ENCODE measurements at regions not wholly inside any gene's neighbourhood (a gene's known extent, or its start where the extent isn't known, plus 50 kb on each side); places are given as distances from the start of the nearest gene placed in this dataset.

DNA sequence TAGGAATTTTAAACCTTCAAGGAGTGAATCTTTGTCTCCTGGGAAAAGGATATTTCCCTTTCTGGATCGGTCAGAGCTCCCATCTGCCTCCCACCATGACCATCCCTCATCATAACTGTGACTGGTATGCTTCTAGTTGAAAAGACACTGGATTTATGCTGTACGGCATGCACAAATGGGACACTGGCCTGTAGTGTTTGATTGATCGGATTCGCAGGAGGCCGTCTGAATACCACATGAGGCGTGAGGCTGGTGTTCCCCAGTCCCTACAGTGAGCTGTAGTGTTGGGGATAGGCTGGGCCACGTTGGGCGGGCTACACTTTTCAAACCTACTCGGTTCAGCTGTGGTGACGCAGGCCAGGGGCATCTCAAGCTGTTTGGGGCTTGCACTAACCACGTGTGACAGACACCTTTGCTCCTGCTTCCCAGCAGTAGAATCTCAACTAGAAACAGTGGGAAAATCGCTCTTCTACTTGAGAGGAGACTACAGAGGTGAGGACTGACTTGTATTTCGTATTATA lies 101.8 kb downstream of the MID1IP1 start:
- Histone ChIP-seq H3K4me2 (ENCODE audit: unreplicated experiment) (no peak overlapping the region), H3K27me3 (replicated peaks; ENCODE audit: insufficient read depth) (no peaks in the 10 kb centered on the region), H3K4me3 (no peak overlapping the region), H3K9me2 (ENCODE audit: insufficient read depth) (no peaks in the 10 kb centered on the region), H3K36me3 (ENCODE audit: low read depth) (no peaks in the 10 kb centered on the region), H3K9ac (no peak overlapping the region), H3K4me1 (ENCODE audit: insufficient read depth) (no peaks in the 10 kb centered on the region), H3K9me3 (ENCODE audit: low read depth) (no peaks in the 10 kb centered on the region), H2AFZ (no peak overlapping the region), H3K27ac (no peak overlapping the region), H3F3A (ENCODE audit: insufficient read depth) (no peaks in the 10 kb centered on the region), H4K20me1 (ENCODE audit: insufficient read depth) (no peaks in the 10 kb centered on the region), H3K79me2 (ENCODE audit: insufficient read depth) (no peaks in the 10 kb centered on the region)
- no peak for DNase-seq
- no peak for TF ChIP-seq EZH2phosphoT487 (IDR thresholded peaks at IDR 0.05; ENCODE audit: insufficient read depth, low read depth)
- TF ChIP-seq EZH2 (IDR thresholded peaks at IDR 0.05; ENCODE audit: insufficient read depth, poor library complexity, severe bottlenecking) = no peak
- in situ Hi-C loops (cut with MboI) = no loop called here
- WGBS, 2 experiments (ENCODE audit: low coverage in 1 of 2, low lambda C conversion rate in 2 of 2, missing lambda C conversion rate in 2 of 2) = 81 to 83% methylated on average over 9 to 13 of the region's 13 CpGs

DNA sequence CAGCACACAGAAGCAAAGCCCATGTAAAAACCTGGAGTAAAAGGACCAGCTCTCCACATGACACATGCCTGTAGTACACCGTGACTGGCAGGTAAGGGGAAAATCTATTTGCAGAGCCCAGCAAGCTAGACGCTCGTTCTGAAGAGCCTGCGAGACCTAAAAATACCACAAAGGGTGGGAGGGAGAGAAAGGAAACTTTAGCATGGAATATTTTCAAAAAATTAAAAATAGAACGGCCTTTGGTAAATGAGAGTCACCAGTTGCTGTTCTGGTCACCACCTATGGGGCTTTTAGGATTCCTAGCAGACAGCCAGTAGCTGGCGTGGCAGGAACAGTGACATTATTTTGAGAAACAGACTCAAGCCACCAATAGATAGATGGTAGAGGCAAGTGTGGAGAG lies 115.5 kb downstream of the MID1IP1 start:
- Histone ChIP-seq H3K27ac (no peak overlapping the region), H3K79me2 (ENCODE audit: insufficient read depth) (no peaks in the 10 kb centered on the region), H3K4me3 (no peak overlapping the region), H3K36me3 (ENCODE audit: low read depth) (no peaks in the 10 kb centered on the region), H2AFZ (no peak overlapping the region), H3K9ac (no peak overlapping the region), H4K20me1 (ENCODE audit: insufficient read depth) (no peaks in the 10 kb centered on the region), H3K4me2 (ENCODE audit: unreplicated experiment) (no peak overlapping the region), H3K9me2 (ENCODE audit: insufficient read depth) (no peaks in the 10 kb centered on the region), H3F3A (ENCODE audit: insufficient read depth) (no peaks in the 10 kb centered on the region), H3K27me3 (replicated peaks; ENCODE audit: insufficient read depth) (no peaks in the 10 kb centered on the region), H3K4me1 (ENCODE audit: insufficient read depth) (no peaks in the 10 kb centered on the region), H3K9me3 (ENCODE audit: low read depth) (no peaks in the 10 kb centered on the region)
- in situ Hi-C loops (cut with MboI) = no loop called here
- 81 to 90% methylated on average over 6 of the region's 6 CpGs for WGBS, 2 experiments (ENCODE audit: low coverage in 1 of 2, low lambda C conversion rate in 2 of 2, missing lambda C conversion rate in 2 of 2)
- TF ChIP-seq EZH2 (IDR thresholded peaks at IDR 0.05; ENCODE audit: insufficient read depth, poor library complexity, severe bottlenecking) = no peak
- TF ChIP-seq EZH2phosphoT487 (IDR thresholded peaks at IDR 0.05; ENCODE audit: insufficient read depth, low read depth) = no peak
- no peak for DNase-seq

DNA sequence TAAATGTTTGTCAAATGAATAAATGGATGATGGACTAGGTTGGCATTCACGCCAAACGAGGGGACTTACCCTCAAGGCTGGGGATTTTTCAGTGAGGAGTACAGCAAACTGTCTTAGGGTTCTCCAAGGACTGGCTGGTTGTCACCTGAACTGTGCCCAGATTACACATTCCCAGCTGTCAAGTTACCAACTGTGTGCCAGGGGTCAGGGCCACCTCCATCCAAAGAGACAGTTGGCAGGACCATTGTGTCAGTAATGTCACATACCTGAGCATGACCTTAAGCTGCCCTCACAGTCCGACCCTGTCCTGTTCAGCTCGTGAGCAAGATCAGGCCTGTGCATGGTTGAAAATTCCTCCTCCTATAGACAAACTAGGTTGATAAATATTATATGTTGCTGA lies 116.7 kb downstream of the MID1IP1 start:
- TF ChIP-seq EZH2 (IDR thresholded peaks at IDR 0.05; ENCODE audit: insufficient read depth, poor library complexity, severe bottlenecking) (no peak), EZH2phosphoT487 (IDR thresholded peaks at IDR 0.05; ENCODE audit: insufficient read depth, low read depth) (no peak)
- H3F3A ChIP-seq (ENCODE audit: insufficient read depth) = no peaks in the 10 kb centered on the region
- H3K9ac ChIP-seq = no peak overlapping the region
- H3K4me2 ChIP-seq (ENCODE audit: unreplicated experiment) = no peak overlapping the region
- H3K4me1 ChIP-seq (ENCODE audit: insufficient read depth) = no peaks in the 10 kb centered on the region
- H3K27me3 ChIP-seq (replicated peaks; ENCODE audit: insufficient read depth) = no peaks in the 10 kb centered on the region
- no peaks in the 10 kb centered on the region for H3K9me2 ChIP-seq (ENCODE audit: insufficient read depth)
- 76 to 89% methylated on average over 4 of the region's 4 CpGs for WGBS, 2 experiments (ENCODE audit: low coverage in 1 of 2, low lambda C conversion rate in 2 of 2, missing lambda C conversion rate in 2 of 2)
- no peaks in the 10 kb centered on the region for H4K20me1 ChIP-seq (ENCODE audit: insufficient read depth)
- in situ Hi-C loops (cut with MboI) = no loop called here
- H3K79me2 ChIP-seq (ENCODE audit: insufficient read depth) = no peaks in the 10 kb centered on the region
- H3K9me3 ChIP-seq (ENCODE audit: low read depth) = no peaks in the 10 kb centered on the region
- no peak overlapping the region for H3K4me3 ChIP-seq
- H2AFZ ChIP-seq = no peak overlapping the region
- no peaks in the 10 kb centered on the region for H3K36me3 ChIP-seq (ENCODE audit: low read depth)
- DNase-seq = no peak
- H3K27ac ChIP-seq = no peak overlapping the region

DNA sequence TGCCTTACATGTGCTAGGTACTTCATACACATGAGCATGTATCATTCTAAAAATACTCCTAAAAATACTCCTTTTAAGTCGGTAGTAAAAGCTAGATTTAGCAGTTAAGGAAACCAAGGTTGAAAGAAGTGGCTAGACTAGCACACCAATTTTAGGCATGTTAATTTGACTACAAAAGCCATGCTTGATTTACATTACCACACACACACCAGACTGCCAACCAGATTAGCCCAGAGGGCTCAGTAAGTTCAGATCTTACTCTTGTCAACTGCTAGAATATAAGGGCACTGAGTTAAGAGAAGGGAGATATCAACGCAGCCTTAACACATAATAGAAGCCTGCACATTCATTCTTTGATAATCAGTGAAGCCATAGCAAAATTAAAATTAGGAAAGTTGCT lies 117.9 kb downstream of the MID1IP1 start:
- Histone ChIP-seq H3K4me3 (no peak overlapping the region), H2AFZ (no peak overlapping the region), H3K27me3 (replicated peaks; ENCODE audit: insufficient read depth) (no peaks in the 10 kb centered on the region), H3K27ac (no peak overlapping the region), H3K9me2 (ENCODE audit: insufficient read depth) (no peaks in the 10 kb centered on the region), H3K9me3 (ENCODE audit: low read depth) (no peaks in the 10 kb centered on the region), H3K4me1 (ENCODE audit: insufficient read depth) (no peaks in the 10 kb centered on the region), H3K4me2 (ENCODE audit: unreplicated experiment) (no peak overlapping the region), H3K36me3 (ENCODE audit: low read depth) (no peaks in the 10 kb centered on the region), H4K20me1 (ENCODE audit: insufficient read depth) (no peaks in the 10 kb centered on the region), H3F3A (ENCODE audit: insufficient read depth) (no peaks in the 10 kb centered on the region), H3K79me2 (ENCODE audit: insufficient read depth) (no peaks in the 10 kb centered on the region), H3K9ac (no peak overlapping the region)
- WGBS, 2 experiments (ENCODE audit: low coverage in 1 of 2, low lambda C conversion rate in 2 of 2, missing lambda C conversion rate in 2 of 2) = 81 to 85% methylated on average over 2 of the region's 2 CpGs
- TF ChIP-seq EZH2phosphoT487 (IDR thresholded peaks at IDR 0.05; ENCODE audit: insufficient read depth, low read depth) (no peak), EZH2 (IDR thresholded peaks at IDR 0.05; ENCODE audit: insufficient read depth, poor library complexity, severe bottlenecking) (no peak)
- no peak for DNase-seq
- in situ Hi-C loops (cut with MboI) = no loop called here
